ENCODE measurements at regions not wholly inside any gene's neighbourhood (a gene's known extent, or its start where the extent isn't known, plus 50 kb on each side); places are given as distances from the start of the nearest gene placed in this dataset.

- no peak for DNase-seq (ENCODE audit: low spot score)
- H3K36me3 Mint-ChIP-seq, result peaks cover 15% of the 10 kb centered on the region
These were observed 1653.2 kb downstream of the DPP10 start for GRCh38 chr2:116095636-116096035.

DNA sequence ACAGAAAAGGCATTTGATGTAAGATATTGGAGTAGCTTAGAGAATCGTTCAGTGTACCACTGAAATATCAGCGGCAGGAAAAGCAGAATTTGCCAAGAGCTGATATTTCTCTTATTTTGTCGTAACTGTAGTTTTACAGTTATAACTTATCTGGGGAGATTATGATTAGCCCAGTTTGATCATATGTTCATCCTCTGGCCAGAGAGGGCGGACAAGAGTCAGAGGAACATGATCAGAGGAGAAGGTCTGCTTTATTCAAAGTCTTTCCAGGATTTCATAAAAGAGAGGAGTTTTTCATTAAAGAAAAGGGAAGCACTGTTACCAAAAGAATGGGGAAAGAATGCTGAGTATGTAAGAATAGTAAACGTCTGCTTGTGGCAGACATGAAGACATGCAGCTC is 1655.6 kb downstream of the DPP10 start:
- ChIA-PET POLR2A (no interaction called here), CTCF (no interaction called here)
- Mint-ChIP-seq H3K27me3 (ENCODE audit: low read depth) (peaks cover 17% of the 10 kb centered on the region), H3K4me3 (no peak overlapping the region), H3K9me3 (peaks cover 45% of the 10 kb centered on the region), H3K27ac (no peak overlapping the region), H3K4me1 (no peaks in the 10 kb centered on the region), H3K36me3 (peaks cover 15% of the 10 kb centered on the region)
- ATAC-seq, result no peak
- DNase-seq (ENCODE audit: low spot score), result no peak
- TF ChIP-seq NFATC4 (CRISPR knock-in tag; IDR thresholded peaks at IDR 0.05), result no peak
- TF ChIP-seq, protein P1, sequence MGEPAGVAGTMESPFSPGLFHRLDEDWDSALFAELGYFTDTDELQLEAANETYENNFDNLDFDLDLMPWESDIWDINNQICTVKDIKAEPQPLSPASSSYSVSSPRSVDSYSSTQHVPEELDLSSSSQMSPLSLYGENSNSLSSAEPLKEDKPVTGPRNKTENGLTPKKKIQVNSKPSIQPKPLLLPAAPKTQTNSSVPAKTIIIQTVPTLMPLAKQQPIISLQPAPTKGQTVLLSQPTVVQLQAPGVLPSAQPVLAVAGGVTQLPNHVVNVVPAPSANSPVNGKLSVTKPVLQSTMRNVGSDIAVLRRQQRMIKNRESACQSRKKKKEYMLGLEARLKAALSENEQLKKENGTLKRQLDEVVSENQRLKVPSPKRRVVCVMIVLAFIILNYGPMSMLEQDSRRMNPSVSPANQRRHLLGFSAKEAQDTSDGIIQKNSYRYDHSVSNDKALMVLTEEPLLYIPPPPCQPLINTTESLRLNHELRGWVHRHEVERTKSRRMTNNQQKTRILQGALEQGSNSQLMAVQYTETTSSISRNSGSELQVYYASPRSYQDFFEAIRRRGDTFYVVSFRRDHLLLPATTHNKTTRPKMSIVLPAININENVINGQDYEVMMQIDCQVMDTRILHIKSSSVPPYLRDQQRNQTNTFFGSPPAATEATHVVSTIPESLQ (CRISPR knock-in tag; IDR thresholded peaks at IDR 0.05), result no peak
- TF ChIP-seq NR3C1 (CRISPR knock-in tag; conservative IDR thresholded peaks at IDR 0.05; ENCODE audit: low read depth), result no peak
- no peak for TF ChIP-seq ATF2 (CRISPR knock-in tag; IDR thresholded peaks at IDR 0.05; ENCODE audit: borderline replicate concordance, low read depth)
- no peak for TF ChIP-seq EMX1 (CRISPR knock-in tag; IDR thresholded peaks at IDR 0.05)
- no peak for TF ChIP-seq CREB1 (CRISPR knock-in tag; IDR thresholded peaks at IDR 0.05)
- no peak for TF ChIP-seq AFF4 (CRISPR knock-in tag; IDR thresholded peaks at IDR 0.05; ENCODE audit: borderline replicate concordance)
- TF ChIP-seq, protein P2, sequence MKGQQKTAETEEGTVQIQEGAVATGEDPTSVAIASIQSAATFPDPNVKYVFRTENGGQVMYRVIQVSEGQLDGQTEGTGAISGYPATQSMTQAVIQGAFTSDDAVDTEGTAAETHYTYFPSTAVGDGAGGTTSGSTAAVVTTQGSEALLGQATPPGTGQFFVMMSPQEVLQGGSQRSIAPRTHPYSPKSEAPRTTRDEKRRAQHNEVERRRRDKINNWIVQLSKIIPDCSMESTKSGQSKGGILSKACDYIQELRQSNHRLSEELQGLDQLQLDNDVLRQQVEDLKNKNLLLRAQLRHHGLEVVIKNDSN (CRISPR knock-in tag; IDR thresholded peaks at IDR 0.05), result no peak
- TF ChIP-seq, protein P3, sequence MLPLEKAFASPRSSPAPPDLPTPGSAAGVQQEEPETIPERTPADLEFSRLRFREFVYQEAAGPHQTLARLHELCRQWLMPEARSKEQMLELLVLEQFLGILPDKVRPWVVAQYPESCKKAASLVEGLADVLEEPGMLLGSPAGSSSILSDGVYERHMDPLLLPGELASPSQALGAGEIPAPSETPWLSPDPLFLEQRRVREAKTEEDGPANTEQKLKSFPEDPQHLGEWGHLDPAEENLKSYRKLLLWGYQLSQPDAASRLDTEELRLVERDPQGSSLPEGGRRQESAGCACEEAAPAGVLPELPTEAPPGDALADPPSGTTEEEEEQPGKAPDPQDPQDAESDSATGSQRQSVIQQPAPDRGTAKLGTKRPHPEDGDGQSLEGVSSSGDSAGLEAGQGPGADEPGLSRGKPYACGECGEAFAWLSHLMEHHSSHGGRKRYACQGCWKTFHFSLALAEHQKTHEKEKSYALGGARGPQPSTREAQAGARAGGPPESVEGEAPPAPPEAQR (CRISPR knock-in tag; IDR thresholded peaks at IDR 0.05), result no peak

More at GRCh38 chr2:116095636-116096035, 1653.2 kb downstream of the DPP10 start:
- H3K27me3 Mint-ChIP-seq (ENCODE audit: low read depth), result peaks cover 14% of the 10 kb centered on the region
- ATAC-seq, result no peak; the same call in 1 of the 2 replicates
- TF ChIP-seq NFATC4 (CRISPR knock-in tag; IDR thresholded peaks at IDR 0.05) (no peak), CTCF (IDR thresholded peaks at IDR 0.05) (no peak), NFYB (CRISPR knock-in tag; conservative IDR thresholded peaks at IDR 0.05; ENCODE audit: low read depth) (no peak), MYBL2 (CRISPR knock-in tag; IDR thresholded peaks at IDR 0.05) (no peak), ETV6 (CRISPR knock-in tag; IDR thresholded peaks at IDR 0.05) (no peak), ZNF138 (CRISPR knock-in tag; conservative IDR thresholded peaks at IDR 0.05) (no peak), CBFB (CRISPR knock-in tag; IDR thresholded peaks at IDR 0.05; ENCODE audit: low read depth) (no peak), ZMAT4 (CRISPR knock-in tag; IDR thresholded peaks at IDR 0.05) (no peak)
- TF ChIP-seq, protein P4, sequence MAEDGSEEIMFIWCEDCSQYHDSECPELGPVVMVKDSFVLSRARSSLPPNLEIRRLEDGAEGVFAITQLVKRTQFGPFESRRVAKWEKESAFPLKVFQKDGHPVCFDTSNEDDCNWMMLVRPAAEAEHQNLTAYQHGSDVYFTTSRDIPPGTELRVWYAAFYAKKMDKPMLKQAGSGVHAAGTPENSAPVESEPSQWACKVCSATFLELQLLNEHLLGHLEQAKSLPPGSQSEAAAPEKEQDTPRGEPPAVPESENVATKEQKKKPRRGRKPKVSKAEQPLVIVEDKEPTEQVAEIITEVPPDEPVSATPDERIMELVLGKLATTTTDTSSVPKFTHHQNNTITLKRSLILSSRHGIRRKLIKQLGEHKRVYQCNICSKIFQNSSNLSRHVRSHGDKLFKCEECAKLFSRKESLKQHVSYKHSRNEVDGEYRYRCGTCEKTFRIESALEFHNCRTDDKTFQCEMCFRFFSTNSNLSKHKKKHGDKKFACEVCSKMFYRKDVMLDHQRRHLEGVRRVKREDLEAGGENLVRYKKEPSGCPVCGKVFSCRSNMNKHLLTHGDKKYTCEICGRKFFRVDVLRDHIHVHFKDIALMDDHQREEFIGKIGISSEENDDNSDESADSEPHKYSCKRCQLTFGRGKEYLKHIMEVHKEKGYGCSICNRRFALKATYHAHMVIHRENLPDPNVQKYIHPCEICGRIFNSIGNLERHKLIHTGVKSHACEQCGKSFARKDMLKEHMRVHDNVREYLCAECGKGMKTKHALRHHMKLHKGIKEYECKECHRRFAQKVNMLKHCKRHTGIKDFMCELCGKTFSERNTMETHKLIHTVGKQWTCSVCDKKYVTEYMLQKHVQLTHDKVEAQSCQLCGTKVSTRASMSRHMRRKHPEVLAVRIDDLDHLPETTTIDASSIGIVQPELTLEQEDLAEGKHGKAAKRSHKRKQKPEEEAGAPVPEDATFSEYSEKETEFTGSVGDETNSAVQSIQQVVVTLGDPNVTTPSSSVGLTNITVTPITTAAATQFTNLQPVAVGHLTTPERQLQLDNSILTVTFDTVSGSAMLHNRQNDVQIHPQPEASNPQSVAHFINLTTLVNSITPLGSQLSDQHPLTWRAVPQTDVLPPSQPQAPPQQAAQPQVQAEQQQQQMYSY (CRISPR knock-in tag; IDR thresholded peaks at IDR 0.05), result no peak
- CTCF ChIA-PET, result no interaction called here
- no peak overlapping the region for H3K4me3 Mint-ChIP-seq
- no peaks in the 10 kb centered on the region for H3K4me1 Mint-ChIP-seq
- H3K27ac Mint-ChIP-seq, result no peak overlapping the region
- H3K9me3 Mint-ChIP-seq, result peaks cover 53% of the 10 kb centered on the region
- POLR2A ChIA-PET, result no interaction called here
